GM18907 (cell line): ENCODE measurements at regions not wholly inside any gene's neighbourhood (a gene's known extent, or its start where the extent isn't known, plus 50 kb on each side); places are given as distances from the start of the nearest gene placed in this dataset.
"Not testable (repeated sequence)": the region's sequence is repeated elsewhere in the genome, so short reads cannot be mapped to it uniquely, and the experiment has no call there.

Source experiments
- ATAC-seq: cut with Tn5 transposase; IDR thresholded peaks from one replicate; pipeline ENCODE4 v1.9.1; 2021; ENCODE audit warnings: mild to moderate bottlenecking, moderate library complexity; ENCODE audit not compliant: unreplicated experiment

DNA sequence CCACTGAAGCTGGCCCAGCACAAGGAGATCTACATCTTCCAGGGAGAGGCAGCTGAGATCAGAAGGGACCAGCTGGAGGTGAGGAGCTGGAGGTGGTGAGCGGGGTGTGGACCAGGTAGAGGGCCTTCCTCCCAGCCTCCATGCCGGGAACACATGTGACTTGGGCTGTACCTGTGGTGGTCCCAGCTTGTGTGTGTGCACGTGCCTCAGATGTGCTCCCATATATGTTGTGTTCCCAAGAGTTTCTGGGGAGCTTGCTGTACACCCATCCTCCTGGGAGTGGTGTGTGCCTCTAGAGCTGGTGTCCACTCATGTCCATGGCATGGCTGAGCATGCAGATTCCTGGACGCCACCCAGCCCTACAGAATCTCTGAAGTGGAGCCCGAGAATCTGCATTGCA is 183.7 kb upstream of the AKAP13 start:
- not testable (repeated sequence) for ATAC-seq

DNA sequence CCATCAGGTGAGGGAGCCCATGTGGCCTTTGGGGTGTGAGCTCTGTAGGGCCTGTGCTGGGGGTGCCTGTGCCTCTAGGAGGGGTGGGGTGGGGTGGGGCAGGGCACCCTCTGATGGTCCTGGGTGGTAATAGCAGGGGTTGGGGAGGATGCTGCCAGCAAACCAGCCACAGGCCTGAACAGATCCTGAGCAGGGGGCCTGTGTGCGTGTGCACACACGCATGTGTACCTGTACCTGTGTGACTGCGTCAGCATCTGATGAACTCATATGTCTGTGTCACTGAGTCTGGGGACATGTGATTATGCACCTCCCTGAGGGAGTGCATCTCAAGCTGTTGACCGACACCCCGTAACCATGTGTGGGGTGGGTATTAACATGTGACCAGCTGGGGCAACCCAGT is 182.8 kb upstream of the AKAP13 start:
- not testable (repeated sequence) for ATAC-seq

DNA sequence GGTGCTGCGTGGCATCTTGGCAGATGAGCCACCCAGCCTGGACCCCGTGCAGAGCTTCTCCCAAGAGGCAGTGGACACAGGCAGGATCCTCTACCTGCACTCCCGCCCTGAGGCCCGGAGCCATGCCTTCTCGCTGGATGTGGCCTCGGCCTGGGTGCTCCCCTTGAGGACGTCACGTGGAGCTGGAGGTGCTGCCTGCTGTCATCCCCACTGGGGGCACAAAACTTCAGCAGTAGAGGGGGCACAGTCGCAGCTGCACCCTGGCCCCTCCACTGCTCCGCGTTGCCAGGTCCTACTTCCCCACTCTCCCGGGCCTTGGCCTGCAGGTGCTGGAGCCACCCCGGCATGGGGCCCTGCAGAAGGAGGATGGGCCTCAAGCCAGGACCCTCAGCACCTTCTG is 182.0 kb upstream of the AKAP13 start:
- ATAC-seq: not testable (repeated sequence)

DNA sequence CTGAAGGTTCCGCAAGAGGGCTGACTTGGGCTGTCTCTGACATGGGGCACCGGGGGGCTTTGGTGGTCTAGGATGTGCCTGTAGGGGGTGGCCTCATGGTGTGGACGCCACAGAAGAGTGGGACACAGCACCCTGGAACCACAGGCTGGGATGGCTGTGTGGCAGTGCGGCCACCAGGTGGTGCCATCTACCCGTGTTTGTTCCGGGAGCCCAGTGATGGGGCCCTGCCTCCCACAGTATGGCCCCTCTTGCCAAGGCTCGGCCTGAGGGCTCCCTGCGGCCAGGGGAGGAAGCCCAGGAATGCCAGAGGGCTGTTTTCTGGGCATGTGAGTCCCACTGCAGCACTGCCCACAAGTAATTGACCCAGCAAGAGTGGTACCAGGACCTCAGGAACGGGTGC is 180.2 kb upstream of the AKAP13 start:
- ATAC-seq: peak; percentile 96

DNA sequence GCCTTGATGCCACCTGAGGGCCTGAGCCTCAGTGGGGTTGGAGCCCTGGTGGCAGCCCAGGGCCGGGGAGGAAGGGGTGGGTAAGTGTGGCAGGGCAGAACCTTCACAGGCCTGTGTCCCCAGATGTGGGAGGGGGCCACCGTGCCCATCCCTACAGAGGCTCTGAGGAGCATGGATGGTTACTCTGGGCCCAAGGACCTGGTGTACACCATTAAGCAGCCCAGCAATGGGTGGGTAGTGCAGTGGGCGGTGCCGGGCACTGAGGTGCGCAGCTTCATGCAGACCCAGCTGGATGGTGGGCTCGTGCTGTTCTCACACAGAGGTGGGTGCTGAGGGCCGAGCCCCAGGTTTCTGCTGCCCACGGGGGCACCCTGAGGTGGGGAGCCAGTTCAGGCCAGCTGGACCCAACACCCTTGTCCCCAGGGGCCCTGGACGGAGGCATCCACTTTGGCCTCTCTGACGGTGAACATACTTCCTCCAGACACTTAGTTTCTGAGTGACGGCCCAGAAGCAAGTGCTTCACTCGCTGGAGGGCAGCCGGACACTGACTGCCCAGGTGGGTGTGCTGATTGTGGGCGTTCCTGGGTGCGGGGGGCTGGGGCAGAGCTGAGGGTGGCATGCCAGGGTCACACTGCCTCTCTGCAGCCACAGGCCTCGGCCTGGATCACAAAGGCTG is 179.1 kb upstream of the AKAP13 start:
- not testable (repeated sequence) for ATAC-seq

DNA sequence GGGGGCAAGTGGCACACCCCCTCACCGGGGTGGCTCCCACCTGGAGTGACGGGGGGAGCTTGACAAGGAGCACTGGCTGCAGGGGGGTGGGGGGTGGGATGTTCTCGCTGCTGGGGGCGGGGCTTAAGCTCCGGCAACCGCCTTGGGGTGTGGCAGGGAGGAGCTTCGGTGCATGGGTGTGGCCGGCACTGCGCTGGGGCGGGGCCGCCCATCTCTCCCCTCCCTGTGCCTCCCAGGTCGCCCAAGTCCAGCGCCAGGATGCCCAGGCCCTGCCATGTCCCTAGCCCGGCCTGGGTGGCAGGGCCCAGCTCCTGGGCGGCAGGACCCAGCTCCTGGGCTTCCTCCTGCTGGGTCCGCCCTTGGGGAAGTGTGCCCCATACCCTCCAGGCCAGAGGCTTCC is 175.9 kb upstream of the AKAP13 start:
- not testable (repeated sequence) for ATAC-seq

DNA sequence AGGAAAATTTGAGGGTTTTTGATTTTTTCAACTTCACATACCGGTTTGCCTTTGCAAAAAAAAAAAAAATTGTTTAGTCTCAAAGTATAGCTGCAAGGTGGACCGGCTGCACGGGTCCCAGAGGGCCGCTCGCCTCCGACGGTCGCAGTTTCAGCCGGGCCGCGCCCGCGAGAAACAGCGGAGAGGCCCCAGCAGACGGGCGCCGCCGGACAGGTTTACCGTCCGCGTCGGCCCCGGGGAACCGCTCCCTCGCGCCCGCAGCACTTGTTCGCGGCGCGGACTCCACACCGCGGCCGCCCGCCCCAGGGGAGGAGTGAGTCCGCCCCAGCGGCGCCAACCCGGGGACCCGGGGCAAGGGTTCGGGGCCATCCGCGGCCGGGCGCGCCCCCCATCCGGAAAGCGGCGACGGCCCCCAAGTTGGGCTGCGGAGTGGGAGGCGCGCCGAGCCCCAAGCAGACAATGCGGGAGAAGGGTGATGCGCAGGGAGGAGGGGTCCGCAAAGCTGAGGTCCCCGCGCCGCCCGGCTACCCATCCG is 146.5 kb upstream of the AKAP13 start:
- ATAC-seq: not testable (repeated sequence)

DNA sequence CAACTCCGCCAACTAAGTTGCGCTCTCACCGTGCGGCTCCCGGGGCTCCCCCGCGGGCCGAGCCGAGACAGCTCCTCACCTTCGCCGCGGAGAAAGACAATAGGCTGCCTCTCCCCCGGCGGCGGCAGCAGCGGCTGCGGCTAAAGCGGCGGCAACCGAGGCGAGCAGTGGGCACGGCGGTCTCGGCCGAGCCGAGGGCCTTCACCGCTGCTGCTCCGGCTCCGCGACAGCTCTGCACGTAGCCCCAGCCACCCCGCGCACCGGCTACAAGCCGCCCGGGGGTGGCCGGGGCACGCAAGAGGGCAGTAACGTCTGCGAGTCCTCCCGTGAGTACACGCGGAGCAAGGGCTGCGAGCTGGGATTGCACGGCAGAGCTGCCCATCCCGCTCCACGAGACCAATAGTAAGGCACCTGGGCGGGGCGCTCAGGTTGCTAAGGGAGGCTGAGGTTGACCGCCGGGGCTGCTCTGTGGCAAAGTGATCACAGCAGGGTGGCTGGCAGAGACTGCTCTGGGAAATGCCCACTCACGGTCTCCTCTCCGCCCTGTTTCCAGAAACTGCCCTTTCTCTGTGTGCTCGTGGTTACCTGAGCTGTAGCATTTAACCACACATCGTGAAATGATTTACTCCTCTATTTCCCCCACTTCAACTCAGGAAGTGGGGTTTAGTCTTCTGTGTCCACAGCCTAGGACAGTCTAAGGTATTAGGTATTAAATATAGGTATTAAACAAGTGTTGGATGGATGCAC is 145.8 kb upstream of the AKAP13 start:
- not testable (repeated sequence) for ATAC-seq

DNA sequence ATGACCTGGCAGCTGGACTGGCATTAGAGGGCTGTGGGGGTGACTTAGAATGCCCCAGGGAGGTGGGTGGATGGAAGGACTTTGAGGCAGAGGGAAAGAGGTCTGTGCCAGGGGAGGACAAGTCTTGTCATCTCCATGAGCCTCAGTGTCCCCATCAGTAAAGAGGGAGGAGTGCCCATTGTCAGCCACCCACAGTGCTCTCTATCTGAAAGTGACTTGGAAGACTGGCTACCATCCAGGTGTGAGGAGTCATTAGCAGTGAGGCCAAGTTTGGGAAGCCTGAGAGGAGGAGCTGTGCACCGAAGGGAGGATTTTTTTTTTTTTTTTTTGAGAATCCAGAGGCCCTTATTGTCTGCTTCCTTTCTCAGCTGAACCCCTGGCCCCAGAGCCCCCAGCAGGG is 136.3 kb upstream of the AKAP13 start:
- not testable (repeated sequence) for ATAC-seq

DNA sequence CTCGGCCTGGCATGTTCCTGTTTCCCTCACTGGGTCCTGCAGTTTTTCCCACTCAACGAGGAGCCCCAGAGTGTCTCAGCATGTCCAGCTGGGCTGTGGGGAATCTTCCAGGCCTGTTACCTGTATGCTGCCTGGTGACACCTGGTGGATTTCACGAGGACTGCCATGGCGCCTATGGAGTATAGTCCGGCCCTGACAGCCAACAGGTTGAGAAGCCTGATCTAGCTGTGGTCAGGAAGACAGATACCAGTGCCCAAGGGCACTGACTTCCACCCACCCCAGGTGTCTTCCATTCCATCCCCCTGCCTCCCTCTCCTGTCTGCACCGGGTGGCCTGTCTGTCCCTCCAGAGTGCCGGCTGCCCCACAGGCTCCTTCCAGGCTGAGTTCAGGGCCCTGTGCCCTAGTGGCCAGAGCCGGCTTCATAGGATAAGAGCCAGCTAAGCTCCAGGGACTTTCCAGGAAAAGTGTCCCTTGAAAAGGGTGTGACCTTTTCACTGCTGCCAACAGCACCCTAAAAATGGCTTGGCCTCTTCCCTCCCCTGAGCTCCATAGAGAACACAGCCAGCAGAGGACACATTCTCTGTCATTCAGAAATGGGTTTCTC is 129.4 kb upstream of the AKAP13 start:
- ATAC-seq: not testable (repeated sequence)

DNA sequence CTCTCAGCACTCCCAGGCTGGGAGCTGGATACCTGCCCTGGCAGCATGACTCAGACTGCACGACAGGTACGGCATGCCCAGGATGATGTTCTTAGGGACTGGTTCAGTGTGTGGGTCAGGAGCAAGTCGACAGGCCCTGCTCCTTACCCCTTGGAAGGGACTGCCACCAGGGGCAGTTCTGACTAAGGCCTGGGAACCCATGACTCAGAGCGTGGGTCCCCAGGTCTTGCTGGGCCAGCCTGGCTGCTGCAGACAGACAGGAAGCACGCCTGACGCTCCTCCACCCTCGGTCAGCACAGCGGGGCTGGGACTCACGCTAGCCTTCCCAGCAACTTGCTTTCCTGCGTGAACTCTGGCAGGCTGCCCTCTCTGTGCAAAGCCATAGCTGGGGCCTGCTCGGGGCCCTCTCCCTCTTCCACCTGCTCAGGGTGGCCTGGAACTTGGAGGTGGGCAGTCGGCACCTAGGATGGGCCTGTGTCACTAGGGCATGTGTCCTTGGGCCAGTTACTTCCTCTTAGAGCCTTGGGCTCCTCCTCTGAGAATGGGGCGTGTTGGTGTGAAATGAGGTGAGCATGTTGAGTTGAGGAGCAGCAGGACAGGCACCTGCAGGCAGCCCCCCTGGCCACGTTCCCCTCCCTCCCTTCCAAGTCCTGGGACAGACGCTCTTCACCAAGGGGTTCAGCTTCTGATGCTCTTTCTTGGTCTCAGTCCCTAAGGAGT is 127.0 kb upstream of the AKAP13 start:
- peak; percentile 74 for ATAC-seq

DNA sequence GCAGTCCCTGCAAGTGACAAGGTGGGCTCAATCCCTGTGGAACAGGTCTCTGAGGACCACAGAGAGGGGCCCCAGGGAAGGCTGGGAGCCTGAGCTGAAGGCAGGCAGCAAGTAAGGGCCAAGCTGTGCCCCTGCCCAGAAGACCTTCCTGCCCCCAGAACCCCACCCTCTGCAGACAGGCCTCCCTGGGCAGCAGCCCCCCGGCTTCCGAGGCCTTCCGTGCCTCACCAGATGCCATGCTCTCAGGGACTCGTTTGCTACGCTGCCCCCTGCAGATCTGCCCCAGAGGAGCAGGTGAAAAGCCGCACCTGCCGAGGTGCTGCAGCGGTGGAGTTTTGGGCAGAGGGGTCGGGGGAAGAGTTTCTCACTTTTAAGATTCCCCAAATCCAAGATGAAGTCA is 125.4 kb upstream of the AKAP13 start:
- ATAC-seq: not testable (repeated sequence)

DNA sequence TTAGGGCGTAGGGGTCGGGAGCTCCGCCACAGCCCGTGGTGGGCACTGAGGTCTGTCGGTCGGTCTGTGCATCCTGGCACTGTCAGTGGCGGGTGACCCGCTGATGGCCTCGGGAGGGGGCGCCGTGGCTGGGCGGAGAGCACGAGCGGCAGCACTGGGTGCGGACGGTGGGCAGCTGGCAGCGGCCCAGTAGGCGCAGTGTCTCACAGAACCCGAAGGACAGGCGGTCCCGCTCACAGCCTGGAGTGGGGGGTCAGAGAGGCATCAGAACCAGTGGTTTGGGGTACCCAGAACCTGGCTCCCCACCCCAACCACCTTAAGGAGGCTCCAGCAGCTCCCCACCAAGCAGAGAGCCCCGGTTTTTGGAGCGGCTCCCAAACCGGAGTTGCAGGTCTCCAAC is 124.9 kb upstream of the AKAP13 start:
- ATAC-seq: not testable (repeated sequence)

DNA sequence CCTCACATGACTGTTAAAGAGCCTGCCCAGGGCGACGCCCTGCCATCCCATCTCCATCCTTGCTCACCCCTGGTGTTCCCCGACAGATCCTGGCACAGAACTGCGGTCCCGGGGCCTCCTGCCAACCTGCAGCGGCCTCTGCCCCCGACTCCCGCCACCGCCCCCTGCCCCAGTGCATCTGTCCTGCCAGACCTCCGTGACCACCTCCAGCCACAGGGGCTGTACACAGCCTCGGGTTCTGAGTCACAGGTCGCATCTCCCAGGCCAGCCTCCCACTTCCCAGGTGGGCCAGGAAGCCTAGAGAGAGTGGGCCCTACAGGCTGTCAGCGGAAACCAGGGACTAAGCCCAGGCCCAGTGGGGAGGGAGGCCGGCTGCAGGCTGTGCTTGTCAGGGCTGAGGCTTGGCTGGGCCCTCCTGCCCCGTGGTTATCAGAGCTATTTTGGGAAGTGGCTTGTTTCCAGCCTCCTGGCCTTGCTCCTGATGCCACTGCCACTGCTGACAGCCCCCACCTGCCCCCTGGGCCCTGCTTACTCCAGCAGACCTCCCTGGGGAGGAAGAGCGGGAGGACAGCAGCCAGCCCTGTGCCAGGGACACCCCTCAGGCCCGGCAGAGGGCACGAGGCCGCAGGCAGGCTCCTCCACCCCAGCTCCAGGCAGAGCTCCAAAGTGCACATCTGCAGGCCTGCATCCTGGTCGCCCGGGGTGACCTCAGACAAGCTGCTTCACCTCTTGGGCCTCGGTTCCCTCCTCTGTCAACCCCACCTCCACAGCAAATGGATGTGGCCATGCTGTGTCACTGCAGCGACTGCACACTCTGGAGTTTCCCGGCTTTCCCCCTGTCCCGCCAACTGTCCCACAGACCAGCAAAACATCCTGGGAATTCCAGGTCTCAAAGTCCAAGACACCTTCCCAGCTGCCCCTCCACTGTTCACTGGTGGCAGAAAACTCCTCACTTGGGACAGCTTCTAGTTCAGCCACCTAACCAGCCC is 124.1 kb upstream of the AKAP13 start:
- not testable (repeated sequence) for ATAC-seq

DNA sequence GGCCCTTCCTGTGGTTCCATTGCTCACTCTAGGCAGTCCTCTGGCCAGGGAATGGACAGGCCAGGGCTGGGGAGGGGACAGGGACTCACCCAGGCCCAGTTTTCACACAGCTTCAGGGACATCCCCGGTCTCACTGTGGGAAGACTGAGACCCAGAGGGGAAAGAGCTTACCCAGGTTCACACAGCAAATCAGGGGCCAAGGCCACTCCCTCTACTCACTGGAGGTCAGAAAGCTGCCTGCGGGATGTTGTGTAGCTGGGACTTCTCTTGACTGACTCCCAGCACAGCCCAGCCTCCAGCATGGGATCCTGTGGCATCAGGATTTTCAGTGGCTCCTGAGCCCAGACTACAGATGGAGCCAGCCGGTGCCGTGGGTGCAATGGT is 122.3 kb upstream of the AKAP13 start:
- peak; percentile 11 for ATAC-seq

DNA sequence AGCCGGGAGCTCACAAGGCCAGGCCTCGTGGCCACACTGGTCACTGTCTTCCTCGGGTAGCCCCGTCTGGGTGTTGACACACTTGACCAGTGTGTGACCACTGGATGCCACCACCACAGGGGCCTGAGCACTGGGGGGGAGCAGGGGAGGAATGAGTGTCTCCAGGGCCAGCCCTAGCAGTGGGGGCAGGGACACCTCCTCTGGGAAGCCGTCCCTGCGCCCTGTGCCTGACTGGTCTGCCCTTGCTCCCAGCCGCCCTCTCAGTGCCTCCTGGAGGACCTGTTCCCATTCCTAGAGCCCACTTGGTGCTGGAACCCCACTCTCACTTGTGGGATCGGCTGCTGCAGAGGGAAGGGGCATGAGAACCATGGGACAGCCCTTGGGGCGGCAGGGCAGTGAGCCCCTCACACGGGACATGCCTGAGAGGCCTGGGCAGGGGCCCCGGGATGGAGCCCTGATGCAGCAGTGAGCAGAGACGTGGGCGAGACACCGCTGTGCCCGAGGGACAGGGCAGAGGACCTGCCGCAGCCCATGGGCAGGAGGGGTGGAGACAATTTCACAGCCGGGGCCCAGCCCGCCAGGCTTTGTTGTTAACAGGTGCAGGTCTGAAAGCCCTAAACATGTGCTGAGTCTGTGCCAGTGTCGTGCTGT is 121.7 kb upstream of the AKAP13 start:
- not testable (repeated sequence) for ATAC-seq

DNA sequence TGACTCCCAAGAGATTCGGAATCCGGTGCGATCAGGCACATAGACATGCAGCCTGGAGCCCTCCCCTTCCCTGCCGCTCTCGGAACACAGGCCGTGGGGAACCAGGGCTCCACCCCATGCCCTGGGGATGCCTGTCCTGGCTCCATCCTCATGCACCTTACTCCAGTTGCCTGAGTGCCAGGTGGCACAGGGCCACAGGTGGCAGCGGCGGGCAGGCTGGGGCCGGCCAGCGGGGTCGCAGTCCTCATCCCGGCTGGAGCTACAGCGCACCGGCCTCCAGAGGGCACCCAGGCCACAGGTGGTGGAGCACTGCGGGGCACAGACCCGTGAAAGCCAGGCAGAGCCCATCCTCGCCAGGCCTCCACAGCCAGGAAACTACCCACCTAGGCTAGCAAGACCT is 119.9 kb upstream of the AKAP13 start:
- ATAC-seq: not testable (repeated sequence)

DNA sequence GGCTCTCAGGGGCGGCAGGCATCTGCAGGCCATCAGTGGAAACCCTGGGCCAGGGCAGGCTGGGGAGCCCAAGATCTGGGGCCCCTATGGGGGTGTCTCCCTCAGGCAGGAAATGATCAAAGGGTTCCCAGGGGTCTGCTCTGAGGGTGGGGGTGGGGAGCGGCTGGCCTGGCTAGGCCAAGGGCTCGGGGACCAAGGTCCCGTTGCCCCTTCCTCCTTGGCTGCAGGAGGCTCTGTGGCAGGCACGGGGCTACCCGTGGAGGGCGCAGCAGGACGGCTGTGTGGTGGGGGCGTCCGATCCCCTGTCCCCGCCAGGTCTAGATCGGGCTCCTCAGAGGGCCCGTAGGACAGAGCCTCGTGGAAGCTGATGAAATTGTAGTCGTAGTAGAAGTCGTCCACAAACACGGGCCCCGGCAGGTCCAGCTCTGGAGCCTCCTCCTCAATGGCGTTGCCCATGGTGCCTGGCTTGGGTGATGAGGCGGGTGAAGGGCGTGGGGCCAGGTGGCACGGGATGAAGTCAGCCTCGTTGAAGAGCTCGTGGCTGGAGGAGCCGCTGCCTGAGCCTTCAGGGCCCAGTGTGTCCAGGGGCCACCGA is 117.8 kb upstream of the AKAP13 start:
- ATAC-seq: not testable (repeated sequence)

DNA sequence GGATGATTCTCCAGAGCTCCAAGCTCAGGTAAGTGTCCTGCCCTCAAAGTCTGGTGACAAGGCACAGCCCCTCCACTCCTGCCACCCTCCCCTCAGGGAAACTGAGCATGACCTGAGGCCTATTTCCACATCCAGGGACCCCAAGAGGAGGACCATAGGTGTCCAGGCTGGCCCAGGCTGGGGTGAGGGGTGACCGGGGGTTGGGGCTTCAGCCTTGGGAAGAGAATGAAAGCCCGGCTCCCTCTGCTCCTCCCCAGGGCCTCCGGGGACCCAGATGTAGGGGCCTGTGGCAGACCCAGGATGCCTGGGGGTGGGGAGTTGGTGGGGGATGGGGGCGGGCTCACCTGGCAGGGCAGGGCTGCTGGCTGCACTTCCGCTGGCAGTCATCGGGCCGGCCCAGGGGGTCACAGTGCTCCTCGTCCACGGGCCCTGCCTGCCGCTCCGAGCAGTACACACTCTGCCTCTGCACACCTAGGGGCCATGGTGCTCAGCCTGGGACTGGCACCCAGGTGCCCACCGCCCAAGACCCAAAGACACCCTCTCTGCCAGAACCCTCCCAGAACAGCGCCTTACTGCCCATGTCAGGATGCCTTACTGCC is 116.5 kb upstream of the AKAP13 start:
- not testable (repeated sequence) for ATAC-seq
